Mesenchymal stem cell (in vitro differentiated cells and primary cell): ENCODE measurements at regions not wholly inside any gene's neighbourhood (a gene's known extent, or its start where the extent isn't known, plus 50 kb on each side); places are given as distances from the start of the nearest gene placed in this dataset.

ENCODE experiments used
- DNase-seq: peaks from one replicate; pipeline ENCODE4 v3.0.0-alpha.2; 2013
- H2AFZ ChIP-seq: one replicate; pipeline ENCODE4 v1.6.1; 2013; ENCODE audit warnings: low read depth, mild to moderate bottlenecking, control low read depth, inconsistent platforms, low read length, moderate library complexity
- H2AK5ac ChIP-seq: 2 replicates; pipeline ENCODE4 v1.6.1; 2013; ENCODE audit warnings: low read length, moderate library complexity, mild to moderate bottlenecking, inconsistent platforms; ENCODE audit not compliant: severe bottlenecking
- H2BK120ac ChIP-seq: one replicate; pipeline ENCODE4 v1.6.1; 2013; ENCODE audit warnings: low read depth, mild to moderate bottlenecking, inconsistent platforms, low read length, moderate library complexity
- H2BK12ac ChIP-seq, 2 experiments: one replicate each; pipeline ENCODE4 v1.6.1; 2013; ENCODE audit warnings: inconsistent platforms in 2 of 2, low read length in 2 of 2, mild to moderate bottlenecking in 2 of 2, moderate library complexity in 2 of 2, control low read depth in 1 of 2
- H2BK15ac ChIP-seq: one replicate; pipeline ENCODE4 v1.6.1; 2013; ENCODE audit warnings: mild to moderate bottlenecking, low read depth, inconsistent platforms; ENCODE audit not compliant: poor library complexity, severe bottlenecking
- H2BK5ac ChIP-seq: 2 replicates; pipeline ENCODE4 v1.6.1; 2013; ENCODE audit warnings: low read depth, mild to moderate bottlenecking, low read length, control low read depth, inconsistent platforms; ENCODE audit not compliant: poor library complexity, severe bottlenecking
- H3K14ac ChIP-seq, 2 experiments: one replicate each; pipeline ENCODE4 v1.6.1; 2013; ENCODE audit warnings: inconsistent platforms in 2 of 2, low read length in 2 of 2, control low read depth in 1 of 2, mild to moderate bottlenecking in 1 of 2, moderate library complexity in 1 of 2
- H3K18ac ChIP-seq, 2 experiments: one replicate each; pipeline ENCODE4 v1.6.1; 2013; ENCODE audit warnings: inconsistent platforms in 2 of 2, low read length in 2 of 2, control low read depth in 1 of 2, low read depth in 1 of 2, mild to moderate bottlenecking in 1 of 2
- H3K23ac ChIP-seq, 2 experiments: one replicate each; pipeline ENCODE4 v1.6.1; 2013; ENCODE audit warnings: inconsistent platforms in 2 of 2, low read length in 2 of 2, mild to moderate bottlenecking in 2 of 2, moderate library complexity in 2 of 2, control low read depth in 1 of 2
- H3K27ac ChIP-seq: 2 replicates; pipeline ENCODE4 v1.5.1; 2013; ENCODE audit warnings: mild to moderate bottlenecking, moderate library complexity, low read length, control low read depth, inconsistent platforms; ENCODE audit not compliant: poor library complexity, severe bottlenecking
- H3K27me3 ChIP-seq, 2 experiments: 2 replicates each; pipeline versions ENCODE4 v1.6.1 to v1.7.0; 2013; ENCODE audit warnings: low read length in 2 of 2, mild to moderate bottlenecking in 2 of 2, moderate library complexity in 2 of 2, control low read depth in 1 of 2, inconsistent platforms in 1 of 2; ENCODE audit not compliant: control insufficient read depth in 1 of 2, insufficient read depth in 1 of 2
- H3K36me3 ChIP-seq, 2 experiments: 2 replicates each; pipeline versions ENCODE4 v1.6.1 to v1.7.0; 2013; ENCODE audit warnings: low read length in 2 of 2, control low read depth in 1 of 2, inconsistent platforms in 1 of 2, low read depth in 1 of 2, mild to moderate bottlenecking in 1 of 2; ENCODE audit not compliant: insufficient read depth in 2 of 2, control insufficient read depth in 1 of 2
- H3K4ac ChIP-seq, 2 experiments: one replicate each; pipeline ENCODE4 v1.6.1; 2013; ENCODE audit warnings: inconsistent platforms in 2 of 2, low read length in 2 of 2, mild to moderate bottlenecking in 2 of 2, moderate library complexity in 2 of 2, control low read depth in 1 of 2, low read depth in 1 of 2
- H3K4me1 ChIP-seq: 2 replicates; pipeline ENCODE4 v1.6.1; 2013; ENCODE audit warnings: low read depth, low read length, control low read depth; ENCODE audit not compliant: control insufficient read depth, insufficient read depth
- H3K4me2 ChIP-seq: 2 replicates; pipeline ENCODE4 v1.6.1; 2013; ENCODE audit warnings: low read length, mild to moderate bottlenecking, inconsistent platforms; ENCODE audit not compliant: poor library complexity, severe bottlenecking
- H3K4me3 ChIP-seq, 2 experiments: 2 replicates each; pipeline versions ENCODE4 v1.5.1 to v1.7.0; 2013; ENCODE audit warnings: low read length in 2 of 2, mild to moderate bottlenecking in 2 of 2, control low read depth in 1 of 2, low read depth in 1 of 2; ENCODE audit not compliant: insufficient read depth in 1 of 2
- H3K79me1 ChIP-seq: replicated peaks from 2 replicates; pipeline ENCODE4 v1.6.1; 2013; ENCODE audit warnings: mild to moderate bottlenecking, control low read depth, low read length, inconsistent platforms; ENCODE audit not compliant: poor library complexity, severe bottlenecking
- H3K9ac ChIP-seq: 2 replicates; pipeline ENCODE4 v1.7.0; 2013; ENCODE audit warnings: mild to moderate bottlenecking, low read length, moderate library complexity
- H3K9me3 ChIP-seq: 2 replicates; pipeline ENCODE4 v1.7.0; 2013; ENCODE audit warnings: mild to moderate bottlenecking, low read length; ENCODE audit not compliant: control insufficient read depth
- H4K8ac ChIP-seq: one replicate; pipeline ENCODE4 v1.6.1; 2013; ENCODE audit warnings: inconsistent platforms, mild to moderate bottlenecking, low read length, moderate library complexity
- H4K91ac ChIP-seq: one replicate; pipeline ENCODE4 v1.6.1; 2013; ENCODE audit warnings: mild to moderate bottlenecking, low read length, inconsistent platforms
- WGBS: methylation state at CpG from one replicate; pipeline ENCODE4 v1.1.7; 2013; ENCODE audit warnings: mixed read lengths; 5-methylcytosine and 5-hydroxymethylcytosine counted together

DNA sequence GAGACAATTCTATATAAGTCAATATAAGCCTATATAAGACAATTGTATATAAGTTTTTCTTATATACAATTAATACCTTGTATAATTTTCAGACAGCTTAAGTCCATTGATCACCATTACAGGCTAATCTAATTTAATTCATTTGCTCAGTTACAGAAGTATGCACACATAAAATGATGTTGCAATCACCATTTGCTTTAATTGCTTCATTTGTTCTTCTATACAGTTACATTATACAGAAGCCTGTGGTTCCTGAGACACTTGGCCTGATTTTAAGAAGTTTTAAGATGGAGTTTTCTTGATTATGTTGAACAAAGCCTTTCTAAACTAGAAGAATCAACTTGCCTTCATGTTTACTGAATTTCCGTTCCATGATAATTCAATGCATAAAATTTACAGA lies 314.6 kb upstream of the PDE3A start:
- H3K79me1 ChIP-seq = no peaks in the 10 kb centered on the region

DNA sequence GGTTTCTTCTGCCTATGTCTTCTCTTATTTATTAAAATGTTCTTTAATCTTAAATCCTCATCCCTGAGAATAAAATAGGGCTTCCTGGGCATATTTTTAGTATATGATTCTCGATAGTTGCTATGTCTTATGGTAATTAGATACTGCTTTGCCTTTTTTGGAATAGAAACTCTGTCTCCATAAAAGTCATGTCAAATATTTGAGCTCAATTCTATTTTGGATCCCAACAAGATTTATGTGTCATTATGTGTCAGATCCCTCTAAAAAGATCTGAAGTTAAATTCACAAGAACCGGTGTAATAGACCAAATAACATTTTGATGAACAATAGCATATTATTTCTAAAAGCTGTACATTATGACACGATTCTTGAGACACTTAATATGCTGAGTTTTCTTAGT lies 312.5 kb upstream of the PDE3A start:
- Histone ChIP-seq H4K91ac (no peak overlapping the region), H3K9me3 (no peaks in the 10 kb centered on the region), H3K4ac (no peak overlapping the region), H3K36me3 (no peaks in the 10 kb centered on the region), H3K27ac (no peak overlapping the region), H2AFZ (no peak overlapping the region), H4K8ac (no peak overlapping the region), H3K9ac (no peak overlapping the region), H2BK12ac (no peak overlapping the region), H3K4me2 (no peak overlapping the region), H2AK5ac (no peak overlapping the region), H3K79me1 (no peaks in the 10 kb centered on the region), H3K18ac (no peak overlapping the region), H2BK5ac (no peak overlapping the region), H3K4me1 (no peaks in the 10 kb centered on the region), H3K23ac (no peak overlapping the region), H3K4me3 (no peak overlapping the region), H2BK120ac (no peak overlapping the region), H3K27me3 (no peaks in the 10 kb centered on the region), H3K14ac (no peak overlapping the region), H2BK15ac (no peak overlapping the region)
- WGBS = no CpG with 5 or more reads among the region's 3 CpGs
- no peak for DNase-seq

More for the DNA sequence above, 314.6 kb upstream of the PDE3A start:
- no peak overlapping the region for H4K91ac ChIP-seq
- H3K4me3 ChIP-seq = no peak overlapping the region
- H2BK12ac ChIP-seq = no peak overlapping the region
- H3K36me3 ChIP-seq = no peaks in the 10 kb centered on the region
- no peak overlapping the region for H2AK5ac ChIP-seq
- no peaks in the 10 kb centered on the region for H3K4me1 ChIP-seq
- H3K4me2 ChIP-seq = no peak overlapping the region
- no peak overlapping the region for H2BK120ac ChIP-seq
- DNase-seq = no peak
- no peak overlapping the region for H3K23ac ChIP-seq
- H2AFZ ChIP-seq = no peak overlapping the region
- H4K8ac ChIP-seq = no peak overlapping the region
- no peaks in the 10 kb centered on the region for H3K9me3 ChIP-seq
- H3K14ac ChIP-seq = no peak overlapping the region
- H2BK5ac ChIP-seq = no peak overlapping the region
- no CpG with 5 or more reads among the region's 1 CpG for WGBS
- no peak overlapping the region for H3K4ac ChIP-seq
- H3K27ac ChIP-seq = no peak overlapping the region
- no peak overlapping the region for H3K9ac ChIP-seq
- H3K27me3 ChIP-seq = no peaks in the 10 kb centered on the region
- H2BK15ac ChIP-seq = no peak overlapping the region
- no peak overlapping the region for H3K18ac ChIP-seq

DNA sequence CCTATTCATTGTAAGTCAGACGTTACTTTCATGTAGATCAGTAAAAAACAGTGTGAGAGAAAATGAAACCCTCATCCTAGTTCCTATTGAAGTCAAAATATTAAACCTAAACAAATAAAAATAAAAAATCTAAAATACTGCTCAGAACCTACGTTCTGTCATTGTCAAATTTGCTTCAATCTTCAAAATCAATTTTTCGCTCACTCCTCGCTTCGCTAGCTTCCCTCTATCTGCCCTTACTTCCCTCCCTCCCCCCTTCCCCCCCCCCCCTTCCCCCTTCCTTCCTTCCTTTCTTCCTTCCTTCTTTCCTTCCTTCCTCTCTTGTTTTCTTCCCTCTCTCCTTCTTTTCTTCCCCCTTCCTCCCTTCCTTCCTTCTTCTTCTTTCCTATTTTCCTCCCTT lies 310.9 kb upstream of the PDE3A start:
- H3K23ac ChIP-seq = no peak overlapping the region
- no peak overlapping the region for H3K9ac ChIP-seq
- H3K4me2 ChIP-seq = no peak overlapping the region
- H2BK12ac ChIP-seq = no peak overlapping the region
- no peaks in the 10 kb centered on the region for H3K79me1 ChIP-seq
- no peak overlapping the region for H2AK5ac ChIP-seq
- WGBS = 75% methylated on average over 4 of the region's 5 CpGs
- H2BK15ac ChIP-seq = no peak overlapping the region
- no peaks in the 10 kb centered on the region for H3K36me3 ChIP-seq
- H3K27ac ChIP-seq = no peak overlapping the region
- H3K27me3 ChIP-seq = no peaks in the 10 kb centered on the region
- H3K9me3 ChIP-seq = no peaks in the 10 kb centered on the region
- no peak overlapping the region for H2BK5ac ChIP-seq
- H2BK120ac ChIP-seq = no peak overlapping the region
- H3K4me3 ChIP-seq = no peak overlapping the region
- H2AFZ ChIP-seq = no peak overlapping the region
- no peak overlapping the region for H4K8ac ChIP-seq
- H3K18ac ChIP-seq = no peak overlapping the region
- no peaks in the 10 kb centered on the region for H3K4me1 ChIP-seq
- no peak overlapping the region for H3K4ac ChIP-seq
- no peak for DNase-seq
- H4K91ac ChIP-seq = no peak overlapping the region
- H3K14ac ChIP-seq = no peak overlapping the region

DNA sequence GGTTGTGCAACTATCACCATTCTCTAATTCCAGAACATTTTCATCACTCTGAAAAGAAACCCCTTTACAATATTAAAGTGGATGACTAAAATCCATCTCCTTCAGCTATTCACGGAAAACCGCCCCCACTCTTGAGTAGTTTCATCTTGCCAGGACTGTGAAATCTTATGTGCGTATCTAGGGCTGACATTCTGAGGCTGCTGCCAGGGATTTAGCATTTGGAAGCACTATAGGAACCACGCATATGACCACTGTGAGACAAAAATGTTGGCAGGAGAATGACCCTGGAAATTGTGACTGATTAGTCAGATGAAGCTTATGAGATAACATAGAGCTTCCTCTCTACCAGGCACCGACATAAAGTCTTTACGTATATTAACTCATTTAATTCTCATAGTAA lies 305.2 kb upstream of the PDE3A start:
- no peak overlapping the region for H3K14ac ChIP-seq
- DNase-seq = no peak
- H2BK15ac ChIP-seq = no peak overlapping the region
- H2AK5ac ChIP-seq = no peak overlapping the region
- no peak overlapping the region for H4K91ac ChIP-seq
- no peak overlapping the region for H2BK12ac ChIP-seq
- H2AFZ ChIP-seq = no peak overlapping the region
- no peaks in the 10 kb centered on the region for H3K4me1 ChIP-seq
- H3K4ac ChIP-seq = no peak overlapping the region
- H3K18ac ChIP-seq = no peak overlapping the region
- WGBS = 96% methylated on average over 4 of the region's 6 CpGs
- H3K27ac ChIP-seq = no peak overlapping the region
- no peaks in the 10 kb centered on the region for H3K36me3 ChIP-seq
- no peak overlapping the region for H4K8ac ChIP-seq
- H3K4me2 ChIP-seq = no peak overlapping the region
- no peaks in the 10 kb centered on the region for H3K79me1 ChIP-seq
- no peaks in the 10 kb centered on the region for H3K27me3 ChIP-seq
- H3K9me3 ChIP-seq = peaks cover under 1% of the 10 kb centered on the region
- H3K9ac ChIP-seq = peak overlapping the region; percentile 47
- no peak overlapping the region for H2BK120ac ChIP-seq
- H2BK5ac ChIP-seq = no peak overlapping the region
- H3K23ac ChIP-seq = no peak overlapping the region
- H3K4me3 ChIP-seq = peak overlapping the region in 1 of 2 experiments; percentile 42
